ENCODE measurements at regions not wholly inside any gene's neighbourhood (a gene's known extent, or its start where the extent isn't known, plus 50 kb on each side); places are given as distances from the start of the nearest gene placed in this dataset.

- no peak for DNase-seq (ENCODE audit: low spot score)
These were observed 53.8 kb upstream of the ASB18 start for GRCh38 chr2:236317938-236318396.

GRCh38 chr2:236318401-236318800, 54.2 kb upstream of the ASB18 start:
- DNase-seq (ENCODE audit: low spot score), result no peak

- no peak for DNase-seq (ENCODE audit: low spot score)
These were observed 54.8 kb upstream of the ASB18 start for GRCh38 chr2:236319036-236319435.

- DNase-seq (ENCODE audit: low spot score), result no peak
These were observed 57.2 kb upstream of the ASB18 start for GRCh38 chr2:236321415-236321814.

GRCh38 chr2:236333417-236334121, 69.4 kb upstream of the ASB18 start:
- no peak for DNase-seq (ENCODE audit: low spot score)

GRCh38 chr2:236334122-236334876, 70.1 kb upstream of the ASB18 start:
- no peak for DNase-seq (ENCODE audit: low spot score)

GRCh38 chr2:236335696-236336574, 71.7 kb upstream of the ASB18 start:
- DNase-seq (ENCODE audit: low spot score), result no peak

GRCh38 chr2:236336575-236337464, 72.6 kb upstream of the ASB18 start:
- DNase-seq (ENCODE audit: low spot score), result no peak

- DNase-seq (ENCODE audit: low spot score), result no peak
These were observed 73.5 kb upstream of the ASB18 start for GRCh38 chr2:236337465-236338325.

GRCh38 chr2:236338495-236339184, 74.4 kb upstream of the ASB18 start:
- no peak for DNase-seq (ENCODE audit: low spot score)

GRCh38 chr2:236340251-236340650, 76.0 kb upstream of the ASB18 start:
- no peak for DNase-seq (ENCODE audit: low spot score)

- no peak for DNase-seq (ENCODE audit: low spot score)
These were observed 76.9 kb upstream of the ASB18 start for GRCh38 chr2:236341067-236341466.

GRCh38 chr2:236341721-236342120, 77.5 kb upstream of the ASB18 start:
- no peak for DNase-seq (ENCODE audit: low spot score)

GRCh38 chr2:236342507-236342906, 78.3 kb upstream of the ASB18 start:
- DNase-seq (ENCODE audit: low spot score), result no peak

GRCh38 chr2:236342951-236343350, 78.7 kb upstream of the ASB18 start:
- no peak for DNase-seq (ENCODE audit: low spot score)

- DNase-seq (ENCODE audit: low spot score), result peak; percentile 63
These were observed 79.4 kb upstream of the ASB18 start for GRCh38 chr2:236343400-236344161.

GRCh38 chr2:236344446-236344845, 80.2 kb upstream of the ASB18 start:
- DNase-seq (ENCODE audit: low spot score), result no peak

GRCh38 chr2:236345081-236345714, 81.0 kb upstream of the ASB18 start:
- no peak for DNase-seq (ENCODE audit: low spot score)

GRCh38 chr2:236346366-236346765, 82.2 kb upstream of the ASB18 start:
- DNase-seq (ENCODE audit: low spot score), result no peak

All from CD4-positive, alpha-beta T cell treated with Interleukin-2 at 100 ng/mL for 4 hours (primary cell).